ENCODE measurements at regions not wholly inside any gene's neighbourhood (a gene's known extent, or its start where the extent isn't known, plus 50 kb on each side); places are given as distances from the start of the nearest gene placed in this dataset.

- TF ChIP-seq EWSR1 (IDR thresholded peaks at IDR 0.05; ENCODE audit: borderline replicate concordance, low read depth, partially characterized antibody) (no peak), ZBTB40 (IDR thresholded peaks at IDR 0.05) (peak; percentile 82), ZBTB40 (CRISPR knock-in tag; IDR thresholded peaks at IDR 0.05) (peak; percentile 68), KAT7 (CRISPR knock-in tag; IDR thresholded peaks at IDR 0.05; ENCODE audit: borderline replicate concordance) (no peak), USF1 (CRISPR knock-in tag; IDR thresholded peaks at IDR 0.05) (no peak)
- H3K4me3 ChIP-seq = no peak overlapping the region
Observed at GRCh38 chr1:192418552-192419285, 101.9 kb downstream of the RGS21 start.

More at GRCh38 chr1:192418552-192419285, 101.9 kb downstream of the RGS21 start:
- POLR2A ChIA-PET = no interaction called here
- intact Hi-C loops (cut with micrococcal nuclease) (no loop called here), in situ Hi-C loops (cut with MboI) (no loop called here)
- H3K9me3 ChIP-seq (replicated peaks; ENCODE audit: control insufficient read depth, insufficient read depth, low read depth, low read length) = no peaks in the 10 kb centered on the region
- CTCF ChIA-PET (ENCODE audit: low intra/inter-chr PET ratio) = no interaction called here
- no peaks in the 10 kb centered on the region for H3K79me2 ChIP-seq (ENCODE audit: control insufficient read depth, insufficient read depth, low read length)
- no TSS peak for BruUV-seq (replicated peaks)
- no peaks in the 10 kb centered on the region for H4K20me1 ChIP-seq (replicated peaks; ENCODE audit: control insufficient read depth, insufficient read depth, low read length)
- no peaks in the 10 kb centered on the region for H3K9me1 ChIP-seq (ENCODE audit: control insufficient read depth, insufficient read depth, low read length)
- FAIRE-seq (no peak), ATAC-seq (no peak), DNase-seq (ENCODE audit: extremely low read depth in 1 of 4, low spot score in 3 of 4) (no peak)
- no peak overlapping the region for H2AFZ ChIP-seq (ENCODE audit: low read depth, low read length)
- no peak overlapping the region for H3K27ac ChIP-seq (ENCODE audit: extremely low read depth, low read depth, low read length)
- no peaks in the 10 kb centered on the region for H3K27me3 ChIP-seq (ENCODE audit: control insufficient read depth in 2 of 2, insufficient read depth in 2 of 2, low read length in 2 of 2)
- no peak overlapping the region for H3K4me2 ChIP-seq (ENCODE audit: insufficient read depth, low read length)
- H3K9ac ChIP-seq (ENCODE audit: insufficient read depth in 1 of 2, low read depth in 2 of 2, low read length in 2 of 2) = no peak overlapping the region
- 12% methylated on average over 1 of the region's 1 CpG for WGBS (ENCODE audit: insufficient coverage, low coverage, missing lambda C conversion rate)
- no peaks in the 10 kb centered on the region for H3K36me3 ChIP-seq (ENCODE audit: control insufficient read depth, insufficient read depth, low read length)
- H3K4me1 ChIP-seq (replicated peaks in 1 of 2; ENCODE audit: control insufficient read depth in 2 of 2, insufficient read depth in 2 of 2, low read length in 2 of 2) = no peaks in the 10 kb centered on the region

Measured in K562 (cell line).